Parathyroid adenoma (tissue), 2 donors: ENCODE measurements at regions not wholly inside any gene's neighbourhood (a gene's known extent, or its start where the extent isn't known, plus 50 kb on each side); places are given as distances from the start of the nearest gene placed in this dataset.

Source experiments
- H2AFZ ChIP-seq: fragments of 300-600 bp; sonication (generic); one replicate; pipeline ENCODE4 v1.7.0; 2017; ENCODE audit warnings: antibody characterized with exemption, mild to moderate bottlenecking
- H3K27ac ChIP-seq: fragments of 300-600 bp; sonication (generic); one replicate; pipeline ENCODE4 v1.7.0; 2017
- H3K27me3 ChIP-seq: fragments of 300-600 bp; sonication (generic); one replicate; pipeline ENCODE4 v1.7.0; 2017; ENCODE audit warnings: low read length; ENCODE audit not compliant: control insufficient read depth, insufficient read depth
- H3K36me3 ChIP-seq: fragments of 300-600 bp; sonication (generic); one replicate; pipeline ENCODE4 v1.7.0; 2017; ENCODE audit warnings: low read length; ENCODE audit not compliant: control insufficient read depth, insufficient read depth
- H3K4me1 ChIP-seq: fragments of 300-600 bp; sonication (generic); one replicate; pipeline ENCODE4 v1.7.0; 2017; ENCODE audit warnings: control low read depth
- H3K4me2 ChIP-seq: fragments of 300-600 bp; sonication (generic); one replicate; pipeline ENCODE4 v1.7.0; 2017; ENCODE audit warnings: low read length
- H3K4me3 ChIP-seq: fragments of 300-600 bp; sonication (generic); one replicate; pipeline ENCODE4 v1.7.0; 2017; ENCODE audit warnings: low read depth, low read length
- H3K79me2 ChIP-seq: fragments of 300-600 bp; sonication (generic); one replicate; pipeline ENCODE4 v1.7.0; 2017; ENCODE audit warnings: control low read depth
- H3K9ac ChIP-seq: fragments of 300-600 bp; sonication (generic); one replicate; pipeline ENCODE4 v1.7.0; 2017; ENCODE audit warnings: mild to moderate bottlenecking
- H3K9me3 ChIP-seq: fragments of 300-600 bp; sonication (generic); one replicate; pipeline ENCODE4 v1.7.0; 2017; ENCODE audit warnings: low read length; ENCODE audit not compliant: control insufficient read depth
- TF ChIP-seq, protein P1 (sequence below): fragments of 300-600 bp; sonication (generic); IDR thresholded peaks from one replicate; pipeline ENCODE4 v1.7.0; 2017; ENCODE audit warnings: antibody characterized with exemption, mild to moderate bottlenecking
- donor health status: primary hyperparathyroidism.

DNA sequence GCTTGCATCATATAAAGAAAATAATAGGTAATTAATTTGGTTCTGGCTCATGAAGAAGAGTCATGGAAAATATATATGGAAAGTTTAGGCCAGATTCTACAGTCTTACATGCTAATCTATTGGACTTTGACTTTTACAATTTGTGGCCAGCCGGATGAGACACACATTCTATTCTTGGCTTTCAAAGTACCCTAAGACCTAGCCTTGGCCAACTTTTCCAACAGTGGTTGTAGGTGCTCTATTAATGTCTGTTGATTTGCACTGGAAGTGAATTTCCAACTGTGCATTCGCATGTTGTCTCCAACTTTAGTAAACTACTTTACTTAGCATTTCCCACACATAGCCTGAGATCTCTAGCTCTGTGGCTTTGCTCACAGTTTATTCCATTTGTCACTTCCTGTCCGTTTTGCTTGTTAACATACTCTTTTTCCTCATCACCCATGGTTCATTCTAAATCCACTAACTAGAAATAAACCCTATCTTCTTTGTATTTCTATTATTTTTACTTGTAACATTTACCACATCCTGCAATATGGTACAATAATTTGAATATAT, 644.0 kb downstream of the PTPRC start:
- TF ChIP-seq, protein P1, sequence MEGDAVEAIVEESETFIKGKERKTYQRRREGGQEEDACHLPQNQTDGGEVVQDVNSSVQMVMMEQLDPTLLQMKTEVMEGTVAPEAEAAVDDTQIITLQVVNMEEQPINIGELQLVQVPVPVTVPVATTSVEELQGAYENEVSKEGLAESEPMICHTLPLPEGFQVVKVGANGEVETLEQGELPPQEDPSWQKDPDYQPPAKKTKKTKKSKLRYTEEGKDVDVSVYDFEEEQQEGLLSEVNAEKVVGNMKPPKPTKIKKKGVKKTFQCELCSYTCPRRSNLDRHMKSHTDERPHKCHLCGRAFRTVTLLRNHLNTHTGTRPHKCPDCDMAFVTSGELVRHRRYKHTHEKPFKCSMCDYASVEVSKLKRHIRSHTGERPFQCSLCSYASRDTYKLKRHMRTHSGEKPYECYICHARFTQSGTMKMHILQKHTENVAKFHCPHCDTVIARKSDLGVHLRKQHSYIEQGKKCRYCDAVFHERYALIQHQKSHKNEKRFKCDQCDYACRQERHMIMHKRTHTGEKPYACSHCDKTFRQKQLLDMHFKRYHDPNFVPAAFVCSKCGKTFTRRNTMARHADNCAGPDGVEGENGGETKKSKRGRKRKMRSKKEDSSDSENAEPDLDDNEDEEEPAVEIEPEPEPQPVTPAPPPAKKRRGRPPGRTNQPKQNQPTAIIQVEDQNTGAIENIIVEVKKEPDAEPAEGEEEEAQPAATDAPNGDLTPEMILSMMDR = no peak
- no peak overlapping the region for H3K4me2 ChIP-seq
- H3K36me3 ChIP-seq = no peaks in the 10 kb centered on the region
- no peaks in the 10 kb centered on the region for H3K27me3 ChIP-seq
- H2AFZ ChIP-seq = no peak overlapping the region
- no peaks in the 10 kb centered on the region for H3K9me3 ChIP-seq
- no peak overlapping the region for H3K27ac ChIP-seq
- no peaks in the 10 kb centered on the region for H3K79me2 ChIP-seq
- no peaks in the 10 kb centered on the region for H3K4me1 ChIP-seq
- H3K9ac ChIP-seq = no peak overlapping the region
- no peak overlapping the region for H3K4me3 ChIP-seq

DNA sequence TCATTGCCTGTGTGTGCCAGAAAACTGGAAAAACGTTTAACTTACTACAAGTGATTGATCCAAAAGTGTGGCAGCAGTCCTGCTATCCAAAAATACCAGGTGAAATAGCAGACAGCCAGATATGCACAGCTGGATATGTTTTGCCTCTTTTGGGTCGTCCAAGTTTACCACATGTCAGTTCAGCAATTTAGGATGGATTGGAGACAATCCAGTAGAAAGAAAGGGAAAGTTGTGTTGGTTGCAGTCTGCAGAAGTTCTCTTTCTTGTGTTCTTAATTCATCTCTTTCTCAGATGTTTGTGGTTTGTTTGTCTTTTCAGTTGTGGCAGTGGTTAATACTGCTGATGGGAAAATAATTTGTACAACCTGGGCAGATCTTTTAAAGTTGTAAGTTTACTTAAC, 645.0 kb downstream of the PTPRC start:
- TF ChIP-seq, protein P1 = no peak
- H3K4me1 ChIP-seq = no peaks in the 10 kb centered on the region

DNA sequence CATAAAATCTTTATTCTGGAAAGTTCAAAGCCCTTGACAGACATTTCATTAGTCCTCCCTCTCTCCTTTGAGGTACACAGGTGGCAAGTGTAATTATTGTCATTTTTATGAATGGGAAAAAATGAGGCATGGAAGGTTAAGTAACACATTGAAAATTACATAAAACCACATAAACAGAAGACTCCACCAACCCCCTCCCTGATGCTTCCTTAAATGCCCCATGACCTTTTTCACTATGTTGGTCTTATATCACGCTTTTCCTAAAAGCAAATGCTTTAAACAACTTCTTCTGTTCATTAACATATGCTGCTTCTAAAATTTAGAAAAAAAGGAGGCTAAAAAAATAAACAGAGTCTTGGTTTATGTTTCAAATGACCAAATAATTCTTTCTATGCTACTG, 648.4 kb downstream of the PTPRC start:
- Histone ChIP-seq H3K4me2 (no peak overlapping the region), H3K9ac (no peak overlapping the region), H3K4me3 (no peak overlapping the region), H2AFZ (no peak overlapping the region), H3K9me3 (no peaks in the 10 kb centered on the region), H3K36me3 (no peaks in the 10 kb centered on the region), H3K4me1 (no peaks in the 10 kb centered on the region), H3K79me2 (no peaks in the 10 kb centered on the region), H3K27ac (no peak overlapping the region), H3K27me3 (no peaks in the 10 kb centered on the region)
- TF ChIP-seq, protein P1 = no peak

More for the DNA sequence above, 645.0 kb downstream of the PTPRC start:
- Histone ChIP-seq H3K9ac (no peak overlapping the region), H3K36me3 (no peaks in the 10 kb centered on the region), H3K4me2 (no peak overlapping the region), H2AFZ (no peak overlapping the region), H3K4me3 (no peak overlapping the region), H3K27me3 (no peaks in the 10 kb centered on the region), H3K9me3 (no peaks in the 10 kb centered on the region), H3K79me2 (no peaks in the 10 kb centered on the region), H3K27ac (no peak overlapping the region)

DNA sequence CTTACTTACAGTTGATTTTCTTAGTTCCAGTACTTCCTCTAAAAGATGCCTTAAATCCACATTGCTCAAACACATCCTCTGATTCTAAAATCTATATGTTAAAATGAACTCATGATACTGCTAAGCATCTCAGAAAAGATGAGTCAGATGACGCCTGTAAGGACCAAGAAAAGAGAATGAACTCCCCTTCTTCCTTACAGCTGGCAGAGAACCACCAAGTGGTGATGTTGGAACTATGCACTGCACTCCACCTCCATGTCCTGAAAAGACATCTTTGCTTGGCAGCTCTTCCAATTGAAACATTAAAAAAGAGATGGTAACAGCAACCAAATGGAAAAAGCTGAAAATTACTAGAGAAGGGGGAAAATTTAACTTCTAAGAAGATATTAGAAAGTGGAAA, 648.8 kb downstream of the PTPRC start:
- no peak overlapping the region for H2AFZ ChIP-seq
- no peaks in the 10 kb centered on the region for H3K79me2 ChIP-seq
- H3K27ac ChIP-seq = no peak overlapping the region
- H3K27me3 ChIP-seq = no peaks in the 10 kb centered on the region
- H3K9ac ChIP-seq = no peak overlapping the region
- H3K4me2 ChIP-seq = no peak overlapping the region
- H3K4me3 ChIP-seq = no peak overlapping the region
- TF ChIP-seq, protein P1 = no peak
- no peaks in the 10 kb centered on the region for H3K4me1 ChIP-seq
- no peaks in the 10 kb centered on the region for H3K36me3 ChIP-seq
- no peaks in the 10 kb centered on the region for H3K9me3 ChIP-seq

DNA sequence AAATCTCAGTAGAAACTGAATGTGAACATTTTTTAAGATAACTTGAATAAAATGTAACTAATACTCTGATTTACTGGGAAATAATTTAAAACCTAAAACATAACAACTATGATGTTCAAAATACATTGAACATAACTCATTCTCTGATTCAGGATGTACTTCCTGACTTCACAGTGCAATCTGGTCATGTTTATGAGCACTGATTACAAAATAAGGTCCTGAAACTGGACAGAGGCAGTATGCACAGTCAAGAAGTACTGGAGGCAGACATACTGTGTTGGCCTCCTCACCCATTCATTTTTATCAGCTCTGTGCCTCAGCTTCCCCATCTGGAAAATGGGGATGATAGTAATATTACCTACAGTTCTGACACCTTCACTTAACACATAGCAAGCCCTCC, 651.3 kb downstream of the PTPRC start:
- Histone ChIP-seq H3K27ac (no peak overlapping the region), H3K36me3 (no peaks in the 10 kb centered on the region), H3K4me3 (no peak overlapping the region), H3K27me3 (no peaks in the 10 kb centered on the region), H3K4me1 (no peaks in the 10 kb centered on the region), H3K79me2 (no peaks in the 10 kb centered on the region), H2AFZ (no peak overlapping the region), H3K9me3 (no peaks in the 10 kb centered on the region), H3K4me2 (no peak overlapping the region), H3K9ac (no peak overlapping the region)
- TF ChIP-seq, protein P1 = no peak
